Activated naive CD4-positive, alpha-beta T cell treated with anti-CD3 and anti-CD28 coated beads, Interleukin-2, amount 10 ng/mL, durations not matched to agents 7 days and 5 days (primary cell): ENCODE measurements at regions not wholly inside any gene's neighbourhood (a gene's known extent, or its start where the extent isn't known, plus 50 kb on each side); places are given as distances from the start of the nearest gene placed in this dataset.

Experiments used
- CTCF ChIA-PET: fragments of 350-600 bp; sonication (Branson Sonifier 250); formaldehyde crosslinking; loops from one replicate; lab custom pipeline; 2021; ENCODE audit warnings: antibody characterized with exemption; lab: Charles Lee
- DNase-seq: peaks from one replicate; pipeline ENCODE4 v3.0.0-alpha.2; 2020
- H3K27ac Mint-ChIP-seq: one replicate; pipeline ENCODE4 v1.8.0; 2021; ENCODE audit warnings: mild to moderate bottlenecking, moderate library complexity, mixed read lengths
- H3K27me3 Mint-ChIP-seq: one replicate; pipeline ENCODE4 v1.8.0; 2021; ENCODE audit warnings: mild to moderate bottlenecking, mixed read lengths
- H3K36me3 Mint-ChIP-seq: one replicate; pipeline ENCODE4 v1.8.0; 2021; ENCODE audit warnings: mixed read lengths
- H3K4me1 Mint-ChIP-seq: one replicate; pipeline ENCODE4 v1.8.0; 2021; ENCODE audit warnings: mixed read lengths
- H3K4me3 Mint-ChIP-seq: one replicate; pipeline ENCODE4 v1.8.0; 2021; ENCODE audit warnings: mild to moderate bottlenecking, moderate library complexity, mixed read lengths
- H3K9me3 Mint-ChIP-seq: one replicate; pipeline ENCODE4 v1.8.0; 2021; ENCODE audit warnings: mixed read lengths

- Mint-ChIP-seq H3K27ac (no peak overlapping the region), H3K27me3 (peaks cover 49% of the 10 kb centered on the region), H3K36me3 (no peaks in the 10 kb centered on the region), H3K4me3 (no peak overlapping the region), H3K4me1 (peaks cover 12% of the 10 kb centered on the region), H3K9me3 (no peaks in the 10 kb centered on the region)
- CTCF ChIA-PET, result interaction anchor here (2.7 kb wide), 1 partner anchor 418 kb away, joined by 8 read pairs; no protein-coding TSS in a partner anchor
- DNase-seq, result no peak
These were observed 288.6 kb downstream of the MTX2 start for GRCh38 chr2:176557821-176558220.

GRCh38 chr2:176558574-176559140 is 289.4 kb downstream of the MTX2 start:
- CTCF ChIA-PET, result interaction anchor here (0.6 kb wide), 1 partner anchor 542 kb away, joined by 3 read pairs; no protein-coding TSS in a partner anchor
- peaks cover 9% of the 10 kb centered on the region for H3K4me1 Mint-ChIP-seq
- H3K4me3 Mint-ChIP-seq, result no peak overlapping the region
- H3K36me3 Mint-ChIP-seq, result no peaks in the 10 kb centered on the region
- no peaks in the 10 kb centered on the region for H3K9me3 Mint-ChIP-seq
- no peak for DNase-seq
- H3K27me3 Mint-ChIP-seq, result peaks cover 49% of the 10 kb centered on the region
- no peak overlapping the region for H3K27ac Mint-ChIP-seq

DNA sequence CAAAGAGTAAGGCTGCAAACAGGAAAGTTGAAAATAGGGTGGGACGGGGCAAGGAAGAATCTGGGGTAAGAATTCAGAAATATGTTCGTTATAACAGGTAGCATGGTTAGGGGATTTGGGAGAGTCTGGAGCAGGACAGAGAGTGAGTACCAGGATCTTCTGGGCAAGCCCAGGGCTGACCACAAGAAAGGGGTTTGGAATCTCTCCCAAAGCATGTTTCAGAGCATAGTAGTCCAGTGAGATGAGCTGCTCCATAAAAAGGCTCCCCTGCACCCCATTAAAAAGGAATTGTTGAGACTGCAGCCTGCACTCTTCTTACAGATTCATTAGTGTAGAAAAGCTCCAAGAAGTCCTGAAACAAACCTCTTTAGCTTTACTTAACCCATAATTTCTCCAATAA is 291.1 kb downstream of the MTX2 start:
- H3K27me3 Mint-ChIP-seq, result peaks cover 42% of the 10 kb centered on the region
- CTCF ChIA-PET, result interaction anchor here (0.7 to 1.0 kb wide), 2 partner anchors 93 to 433 kb away, joined by 3 read pairs; no protein-coding TSS in a partner anchor
- H3K36me3 Mint-ChIP-seq, result no peaks in the 10 kb centered on the region
- H3K27ac Mint-ChIP-seq, result no peak overlapping the region
- no peaks in the 10 kb centered on the region for H3K9me3 Mint-ChIP-seq
- DNase-seq, result no peak
- no peak overlapping the region for H3K4me3 Mint-ChIP-seq
- no peaks in the 10 kb centered on the region for H3K4me1 Mint-ChIP-seq

- DNase-seq, result no peak
- H3K36me3 Mint-ChIP-seq, result no peaks in the 10 kb centered on the region
- no peak overlapping the region for H3K4me3 Mint-ChIP-seq
- no peaks in the 10 kb centered on the region for H3K4me1 Mint-ChIP-seq
- H3K9me3 Mint-ChIP-seq, result no peaks in the 10 kb centered on the region
- peaks cover 40% of the 10 kb centered on the region for H3K27me3 Mint-ChIP-seq
- no peak overlapping the region for H3K27ac Mint-ChIP-seq
- CTCF ChIA-PET, result no interaction called here
These were observed 292.5 kb downstream of the MTX2 start for GRCh38 chr2:176561706-176562105.

DNA sequence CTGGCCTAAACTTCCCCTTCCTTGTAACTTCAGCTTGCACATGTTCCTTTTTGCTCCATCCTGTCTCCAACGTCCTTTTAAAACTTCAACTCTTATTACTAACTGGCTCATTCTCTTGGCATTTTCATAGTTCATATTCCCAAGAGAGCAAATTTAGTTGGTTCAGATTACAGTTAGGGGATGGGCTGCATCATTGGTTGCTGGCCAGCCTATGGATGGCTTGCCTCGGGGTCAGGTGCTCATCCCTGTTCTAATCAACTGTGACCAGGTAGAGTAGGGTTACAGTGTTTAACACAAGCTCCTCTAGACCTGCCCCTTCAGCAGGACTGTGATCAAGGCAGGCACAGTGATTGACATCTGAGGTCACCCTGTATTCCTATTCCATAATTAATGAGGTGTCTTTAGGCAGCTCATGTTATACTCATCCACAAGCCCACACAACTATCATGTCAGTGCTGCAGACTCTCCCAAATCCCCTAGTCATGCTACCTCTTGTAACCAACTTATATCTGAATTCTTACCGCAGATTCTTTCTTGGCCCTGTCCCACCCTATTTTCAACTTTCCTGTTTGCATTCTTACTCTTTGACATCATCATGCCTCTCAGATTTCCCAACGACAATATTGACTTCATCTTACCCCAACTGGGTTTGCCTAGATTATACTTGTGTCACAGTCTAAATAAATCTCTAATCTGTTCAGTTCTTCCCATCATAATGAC is 293.3 kb downstream of the MTX2 start:
- H3K4me1 Mint-ChIP-seq, result no peaks in the 10 kb centered on the region
- no peaks in the 10 kb centered on the region for H3K9me3 Mint-ChIP-seq
- CTCF ChIA-PET, result no interaction called here
- no peak overlapping the region for H3K27ac Mint-ChIP-seq
- no peak overlapping the region for H3K4me3 Mint-ChIP-seq
- DNase-seq, result no peak
- no peaks in the 10 kb centered on the region for H3K36me3 Mint-ChIP-seq
- H3K27me3 Mint-ChIP-seq, result peaks cover 36% of the 10 kb centered on the region

DNA sequence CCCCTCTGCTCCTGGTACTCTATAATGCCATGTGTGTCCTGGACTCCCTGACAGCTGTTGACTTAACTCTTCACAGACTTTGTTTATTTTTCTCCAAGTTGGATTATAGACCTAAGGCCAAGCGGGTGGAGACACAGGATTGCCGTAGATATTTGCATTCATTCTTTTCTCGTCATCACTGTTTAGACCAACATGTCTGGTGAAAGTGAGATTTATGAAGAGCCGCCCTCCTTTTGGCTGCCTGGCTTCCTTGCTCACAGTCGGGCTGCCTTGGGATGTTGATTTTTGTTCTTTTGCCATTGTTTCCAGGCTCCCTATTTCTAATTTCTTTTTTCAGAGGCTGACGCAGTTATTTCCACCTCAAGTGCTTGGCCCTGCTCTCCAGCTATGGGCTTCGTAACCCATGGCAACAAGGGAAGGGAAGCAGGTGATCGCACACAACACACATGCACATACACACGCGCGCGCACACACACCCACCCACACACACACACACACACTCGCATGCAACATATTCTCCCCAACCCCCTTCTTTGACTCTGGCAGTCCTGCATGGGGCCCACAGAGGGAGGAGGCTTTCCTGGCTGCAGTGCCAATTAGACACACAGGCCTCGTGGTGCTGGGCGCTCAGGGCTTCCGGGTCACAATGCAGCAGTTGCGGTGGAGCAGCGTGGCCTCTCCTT is 296.5 kb downstream of the MTX2 start:
- CTCF ChIA-PET, result interaction anchor here (2.1 kb wide), 1 partner anchor 11 kb away, joined by 7 read pairs; no protein-coding TSS in a partner anchor
- Mint-ChIP-seq H3K4me1 (no peaks in the 10 kb centered on the region), H3K9me3 (no peaks in the 10 kb centered on the region), H3K27me3 (peaks cover 16% of the 10 kb centered on the region), H3K27ac (no peak overlapping the region), H3K4me3 (no peak overlapping the region), H3K36me3 (no peaks in the 10 kb centered on the region)
- DNase-seq, result no peak

- no peak for DNase-seq
- Mint-ChIP-seq H3K27ac (no peak overlapping the region), H3K36me3 (no peaks in the 10 kb centered on the region), H3K4me1 (no peaks in the 10 kb centered on the region), H3K27me3 (peaks cover 16% of the 10 kb centered on the region), H3K4me3 (no peak overlapping the region), H3K9me3 (no peaks in the 10 kb centered on the region)
- CTCF ChIA-PET, result interaction anchor here (2.1 kb wide), 1 partner anchor 12 kb away, joined by 7 read pairs; no protein-coding TSS in a partner anchor
These were observed 297.3 kb downstream of the MTX2 start for GRCh38 chr2:176566496-176566895.

DNA sequence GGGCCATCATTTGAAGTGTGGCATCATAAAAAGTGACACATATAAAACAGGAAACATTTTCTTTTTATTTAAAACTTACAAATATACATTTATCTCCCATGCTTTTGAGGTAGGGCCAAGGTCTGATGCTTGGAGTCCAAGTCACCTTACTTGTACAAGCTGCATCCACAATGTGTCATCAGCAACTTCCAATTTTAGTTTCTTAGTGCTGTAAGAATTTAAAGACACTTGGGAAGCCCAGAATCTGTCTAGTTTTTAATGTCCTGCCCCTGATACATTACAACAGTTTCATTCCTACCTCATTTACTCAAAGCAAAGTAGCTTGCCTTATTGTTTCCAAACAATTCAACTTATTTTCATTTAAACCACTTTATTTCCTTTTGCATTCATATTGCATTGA is 297.7 kb downstream of the MTX2 start:
- Mint-ChIP-seq H3K36me3 (no peaks in the 10 kb centered on the region), H3K27me3 (peaks cover 16% of the 10 kb centered on the region), H3K9me3 (no peaks in the 10 kb centered on the region), H3K27ac (no peak overlapping the region), H3K4me3 (no peak overlapping the region), H3K4me1 (no peaks in the 10 kb centered on the region)
- CTCF ChIA-PET, result interaction anchor here (2.1 kb wide), 1 partner anchor 13 kb away, joined by 7 read pairs; no protein-coding TSS in a partner anchor
- no peak for DNase-seq

- no peak for DNase-seq
- CTCF ChIA-PET, result interaction anchor here (2.1 kb wide), 1 partner anchor 13 kb away, joined by 7 read pairs; no protein-coding TSS in a partner anchor
- no peak overlapping the region for H3K4me3 Mint-ChIP-seq
- peaks cover 16% of the 10 kb centered on the region for H3K27me3 Mint-ChIP-seq
- H3K27ac Mint-ChIP-seq, result no peak overlapping the region
- H3K9me3 Mint-ChIP-seq, result no peaks in the 10 kb centered on the region
- no peaks in the 10 kb centered on the region for H3K36me3 Mint-ChIP-seq
- H3K4me1 Mint-ChIP-seq, result no peaks in the 10 kb centered on the region
These were observed 298.1 kb downstream of the MTX2 start for GRCh38 chr2:176567361-176567760.

DNA sequence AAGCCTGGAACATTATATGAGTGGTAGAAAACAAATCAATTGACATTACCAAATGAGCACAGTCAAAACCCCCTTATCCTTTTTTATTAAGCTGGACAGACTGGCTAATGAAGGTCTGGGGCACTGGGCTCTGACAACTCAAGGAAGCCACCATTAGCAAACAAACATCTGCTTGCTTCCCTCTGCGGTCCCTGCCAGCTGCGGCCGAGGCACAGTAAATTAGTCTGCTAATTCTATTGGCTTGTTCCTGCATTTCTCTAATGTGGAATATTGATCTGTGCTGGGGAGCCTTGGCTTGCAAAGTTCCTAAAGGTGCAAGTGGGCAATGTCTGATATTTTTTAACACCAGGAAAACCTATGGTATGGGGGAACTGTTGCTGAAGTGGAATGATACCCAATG is 300.3 kb downstream of the MTX2 start:
- peaks cover 10% of the 10 kb centered on the region for H3K27me3 Mint-ChIP-seq

GRCh38 chr2:176573612-176574483 is 304.6 kb downstream of the MTX2 start:
- Mint-ChIP-seq H3K36me3 (no peaks in the 10 kb centered on the region), H3K4me1 (no peaks in the 10 kb centered on the region), H3K27ac (no peak overlapping the region), H3K9me3 (no peaks in the 10 kb centered on the region), H3K27me3 (peaks cover 8% of the 10 kb centered on the region), H3K4me3 (no peak overlapping the region)
- CTCF ChIA-PET, result interaction anchor here (1.3 to 2.2 kb wide), 2 partner anchors 19 to 433 kb away, joined by 4 to 10 read pairs; no protein-coding TSS in a partner anchor
- no peak for DNase-seq

More for the DNA sequence above, 300.3 kb downstream of the MTX2 start:
- Mint-ChIP-seq H3K9me3 (no peaks in the 10 kb centered on the region), H3K36me3 (no peaks in the 10 kb centered on the region), H3K4me1 (no peaks in the 10 kb centered on the region), H3K4me3 (no peak overlapping the region), H3K27ac (no peak overlapping the region)
- no peak for DNase-seq
- CTCF ChIA-PET, result no interaction called here

DNA sequence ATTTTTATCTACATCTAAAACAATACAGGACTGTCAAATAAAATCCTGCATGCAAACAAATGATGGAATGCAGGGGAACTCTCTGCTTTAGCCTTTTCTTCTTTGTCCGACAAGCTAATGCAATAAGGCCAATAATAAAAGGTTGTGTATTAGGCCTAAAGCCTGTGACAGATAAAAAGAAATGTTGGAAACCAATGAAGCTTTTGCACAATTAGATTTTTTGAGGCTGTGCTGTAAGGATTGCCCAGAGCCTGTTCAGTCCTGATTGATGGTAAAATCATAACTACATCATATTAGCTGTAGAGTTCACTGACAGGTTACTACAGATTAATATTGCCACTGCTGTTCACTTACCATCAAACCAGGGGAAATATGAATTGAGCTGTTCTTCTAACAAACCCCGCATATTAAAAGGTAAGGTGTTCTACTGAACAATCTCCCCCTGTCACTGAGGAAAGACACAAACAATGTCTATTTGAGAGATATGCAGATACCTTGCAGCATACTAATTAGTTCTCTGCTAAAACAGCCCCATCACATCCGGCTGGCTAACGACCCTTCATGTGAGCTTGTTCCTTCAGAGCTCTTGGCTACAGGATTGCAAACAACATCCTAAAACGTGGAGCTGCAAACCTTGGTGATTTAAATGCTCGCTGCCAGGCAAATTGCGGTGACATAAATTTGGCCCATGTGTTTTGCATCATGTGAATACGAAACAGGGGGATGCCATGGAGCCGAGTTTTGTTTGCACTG is 305.4 kb downstream of the MTX2 start:
- no peak overlapping the region for H3K27ac Mint-ChIP-seq
- H3K4me1 Mint-ChIP-seq, result no peaks in the 10 kb centered on the region
- peaks cover 9% of the 10 kb centered on the region for H3K27me3 Mint-ChIP-seq
- no peaks in the 10 kb centered on the region for H3K9me3 Mint-ChIP-seq
- H3K4me3 Mint-ChIP-seq, result no peak overlapping the region
- no peaks in the 10 kb centered on the region for H3K36me3 Mint-ChIP-seq
- no peak for DNase-seq
- CTCF ChIA-PET, result interaction anchor here (2.2 kb wide), 1 partner anchor 20 kb away, joined by 10 read pairs; no protein-coding TSS in a partner anchor

GRCh38 chr2:176575237-176575744 is 306.0 kb downstream of the MTX2 start:
- CTCF ChIA-PET, result interaction anchor here (2.2 kb wide), 1 partner anchor 21 kb away, joined by 10 read pairs; no protein-coding TSS in a partner anchor
- no peaks in the 10 kb centered on the region for H3K9me3 Mint-ChIP-seq
- no peak overlapping the region for H3K4me3 Mint-ChIP-seq
- no peaks in the 10 kb centered on the region for H3K36me3 Mint-ChIP-seq
- peaks cover 12% of the 10 kb centered on the region for H3K27me3 Mint-ChIP-seq
- no peak for DNase-seq
- no peak overlapping the region for H3K27ac Mint-ChIP-seq
- H3K4me1 Mint-ChIP-seq, result no peaks in the 10 kb centered on the region
